Aorta (tissue), 5 donors: ENCODE measurements at regions not wholly inside any gene's neighbourhood (a gene's known extent, or its start where the extent isn't known, plus 50 kb on each side); places are given as distances from the start of the nearest gene placed in this dataset.

Source experiments
- ATAC-seq: fragments of 200-7000 bp; cut with Tn5 transposase; one replicate; pipeline ENCODE4 v1.9.1; 2022; ENCODE audit warnings: moderate library complexity; ENCODE audit not compliant: low FRiP score
- DNase-seq, 2 donors: peaks; one replicate each; pipeline ENCODE4 v3.0.0-alpha.2; 2020
- H3K27ac ChIP-seq, 2 donors: one replicate each; pipeline ENCODE4 v1.5.1; 2013; ENCODE audit warnings: low read length in 2 of 2, mild to moderate bottlenecking in 2 of 2, moderate library complexity in 2 of 2, control low read depth in 1 of 2, inconsistent platforms in 1 of 2, low read depth in 1 of 2
- H3K27me3 ChIP-seq, 2 donors: one replicate each; pipeline ENCODE4 v1.6.1; 2013; ENCODE audit warnings: control low read depth in 1 of 2, low read length in 1 of 2, mild to moderate bottlenecking in 1 of 2, moderate library complexity in 1 of 2; ENCODE audit not compliant: insufficient read depth in 2 of 2, control insufficient read depth in 1 of 2
- H3K36me3 ChIP-seq, 2 donors: one replicate each; pipeline ENCODE4 v1.6.1; 2013; ENCODE audit warnings: control low read depth in 1 of 2, low read length in 1 of 2, mild to moderate bottlenecking in 1 of 2; ENCODE audit not compliant: insufficient read depth in 2 of 2, control insufficient read depth in 1 of 2
- H3K4me1 ChIP-seq, 2 donors: one replicate each; pipeline ENCODE4 v1.6.1; 2013; ENCODE audit warnings: low read length in 2 of 2, control low read depth in 1 of 2, mild to moderate bottlenecking in 1 of 2, moderate library complexity in 1 of 2; ENCODE audit not compliant: insufficient read depth in 2 of 2, control insufficient read depth in 1 of 2
- H3K4me3 ChIP-seq, 2 donors: one replicate each; pipeline ENCODE4 v1.5.1; 2013; ENCODE audit warnings: low read length in 2 of 2, control low read depth in 1 of 2, mild to moderate bottlenecking in 1 of 2
- H3K9me3 ChIP-seq: one replicate; pipeline ENCODE4 v1.6.1; 2013; ENCODE audit warnings: mild to moderate bottlenecking, low read length; ENCODE audit not compliant: control insufficient read depth
- WGBS, 2 donors: extraction: QIAGEN DNeasy Blood & Tissue Kit; methylation state at CpG; one replicate each; pipeline ENCODE4 v1.1.7; 2013; 5-methylcytosine and 5-hydroxymethylcytosine counted together
- intact Hi-C, 2 donors: fragments of 100-400 bp; cut with DNase I; formaldehyde crosslinking; loops; one replicate each; pipeline versions ENCODE4 v1.14.2 to v1.15.0; 2022
- donor health status: healthy with polysubstance abuse.
- donor health status: Bipolar disorder and iron deficiency.
- donor health status: DM: no; HTN: no; CAD: no.
- donor health status: DM: no; HTN: no; CAD: no.
- donor health status: DM: yes; HTN: yes; CAD: no.

DNA sequence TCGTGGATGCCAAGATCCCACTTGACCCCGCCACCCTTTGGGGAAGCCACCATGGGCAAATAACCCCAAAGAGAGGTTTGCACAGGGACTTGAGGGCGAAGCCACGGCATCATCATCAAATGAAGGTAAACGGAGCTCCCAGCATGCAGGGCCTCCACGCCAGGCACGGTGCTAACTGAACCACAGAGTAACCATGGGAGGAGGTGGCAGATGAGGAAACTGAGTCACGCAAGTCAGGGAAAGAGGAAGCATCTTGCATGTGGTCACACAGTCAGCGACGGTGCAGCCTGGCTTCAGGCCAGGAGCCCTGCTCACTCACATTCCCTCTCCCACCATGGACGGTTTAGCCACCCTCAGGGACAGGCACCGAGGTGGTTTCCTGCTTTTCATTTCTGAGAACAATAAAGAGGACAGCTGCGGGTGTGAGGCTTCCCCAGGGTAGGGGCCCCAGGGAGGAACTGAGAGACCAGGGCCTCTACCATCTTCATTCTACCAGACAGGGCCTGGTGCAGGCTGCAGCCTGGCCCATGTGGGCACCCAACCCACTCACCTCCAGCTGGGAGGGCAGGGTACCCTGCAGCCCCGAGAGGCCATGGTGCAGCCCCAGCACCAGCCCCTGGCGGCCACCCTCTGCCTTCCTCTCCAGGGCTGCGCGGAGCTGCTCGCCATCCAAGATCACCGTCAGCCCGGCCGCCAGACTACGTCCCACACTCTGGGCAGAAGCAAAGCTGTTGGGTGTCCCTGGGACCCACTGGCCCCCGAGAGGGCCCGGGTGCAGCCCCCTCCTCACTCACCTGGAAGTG lies 78.3 kb downstream of the RMI2 start:
- Histone ChIP-seq H3K27ac (no peak overlapping the region), H3K4me3 (no peak overlapping the region), H3K36me3 (no peaks in the 10 kb centered on the region), H3K27me3 (no peaks in the 10 kb centered on the region), H3K4me1 (no peaks in the 10 kb centered on the region), H3K9me3 (no peaks in the 10 kb centered on the region)
- DNase-seq (no peak), ATAC-seq (no peak)
- intact Hi-C loops: no loop called here
- 88 to 89% methylated on average over 24 of the region's 24 CpGs for WGBS, 2 donors

DNA sequence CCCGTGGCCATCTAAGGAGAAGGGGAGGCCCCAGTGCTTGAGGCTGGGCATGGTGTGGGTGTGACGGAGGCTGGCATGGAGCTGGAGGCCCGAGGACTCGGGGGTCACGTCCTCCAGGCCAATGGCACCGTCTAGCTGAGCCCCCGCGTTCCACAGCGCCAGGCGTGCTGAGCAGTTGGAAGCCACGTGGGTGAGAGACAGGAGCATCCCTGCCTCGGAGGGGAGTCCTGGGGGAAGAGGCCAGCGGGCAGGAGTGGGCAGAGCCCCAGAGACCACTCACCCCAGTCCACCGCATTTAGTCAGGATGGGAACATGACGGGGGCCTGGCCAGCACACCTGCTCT lies 78.8 kb downstream of the RMI2 start:
- no peak for ATAC-seq
- Histone ChIP-seq H3K27ac (no peak overlapping the region), H3K9me3 (no peaks in the 10 kb centered on the region), H3K36me3 (no peaks in the 10 kb centered on the region), H3K4me1 (no peaks in the 10 kb centered on the region), H3K4me3 (no peak overlapping the region), H3K27me3 (no peaks in the 10 kb centered on the region)
- no peak for DNase-seq
- 92 to 95% methylated on average over 14 to 15 of the region's 15 CpGs for WGBS, 2 donors
- intact Hi-C loops: no loop called here

DNA sequence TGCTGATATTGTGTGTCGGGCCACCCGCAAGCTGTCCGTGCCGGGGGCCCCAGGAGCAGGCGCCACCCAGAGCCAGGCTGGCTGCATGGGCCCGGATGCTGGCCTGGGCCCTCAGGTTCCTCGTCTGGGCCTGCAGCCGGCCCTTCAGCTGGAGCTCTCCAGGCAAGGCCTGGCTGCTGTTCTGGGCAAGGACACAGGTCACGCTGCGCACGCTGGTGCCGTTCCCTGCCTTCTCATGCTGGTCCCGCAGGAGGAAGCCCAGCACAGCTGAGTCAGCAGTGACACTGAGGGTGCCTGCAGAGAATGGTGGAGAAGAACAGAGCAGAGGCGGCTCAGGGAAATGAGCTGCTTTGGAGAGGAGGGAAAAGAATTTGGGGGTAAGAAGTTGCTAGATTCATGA lies 79.9 kb downstream of the RMI2 start:
- H3K36me3 ChIP-seq: no peaks in the 10 kb centered on the region
- 83 to 92% methylated on average over 14 of the region's 14 CpGs for WGBS, 2 donors
- no peak overlapping the region for H3K4me3 ChIP-seq
- no peaks in the 10 kb centered on the region for H3K4me1 ChIP-seq
- H3K27ac ChIP-seq: no peak overlapping the region
- ATAC-seq: no peak
- intact Hi-C loops: no loop called here
- DNase-seq: no peak
- no peaks in the 10 kb centered on the region for H3K9me3 ChIP-seq
- H3K27me3 ChIP-seq: no peaks in the 10 kb centered on the region

DNA sequence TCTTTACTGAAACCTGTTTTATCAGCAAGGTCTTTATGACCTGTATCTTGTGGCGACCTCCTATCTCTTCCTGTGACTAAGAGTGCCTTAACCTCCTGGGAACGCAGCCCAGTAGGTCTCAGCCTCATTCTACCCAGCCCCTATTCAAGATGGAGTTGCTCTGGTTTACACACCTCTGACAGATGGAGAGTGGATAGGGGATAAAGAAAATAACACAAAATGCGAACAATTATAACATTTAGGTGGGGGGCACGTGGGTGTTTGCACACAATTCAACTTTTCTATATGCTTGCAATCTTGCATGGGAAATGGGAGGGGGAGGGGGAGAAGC lies 83.3 kb downstream of the RMI2 start:
- H3K9me3 ChIP-seq: peaks cover 2% of the 10 kb centered on the region

DNA sequence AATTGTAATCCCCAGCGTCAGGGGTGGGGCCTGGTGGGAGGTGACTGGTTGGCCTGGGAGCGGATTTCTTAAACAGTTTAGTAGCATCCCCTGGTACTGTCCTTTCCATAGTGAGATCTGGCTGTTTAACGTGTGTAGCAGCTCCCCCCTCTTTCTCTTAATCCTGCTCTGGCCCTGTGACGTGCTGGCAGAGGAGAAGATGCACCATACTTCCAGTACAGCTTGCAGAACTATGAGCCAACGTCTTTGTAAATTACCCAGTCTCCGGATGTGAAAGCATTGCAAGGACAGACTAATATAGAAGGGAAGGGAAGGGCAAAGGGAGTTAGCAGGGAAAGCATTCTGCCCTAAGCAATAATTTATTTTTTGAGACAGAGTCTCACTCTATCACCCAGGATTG lies 83.9 kb downstream of the RMI2 start:
- DNase-seq (no peak), ATAC-seq (no peak)
- WGBS, 2 donors: 64 to 66% methylated on average over 6 of the region's 6 CpGs
- peaks cover 2% of the 10 kb centered on the region for H3K9me3 ChIP-seq
- no peak overlapping the region for H3K4me3 ChIP-seq
- intact Hi-C loops: no loop called here
- no peaks in the 10 kb centered on the region for H3K27me3 ChIP-seq
- no peaks in the 10 kb centered on the region for H3K36me3 ChIP-seq
- H3K27ac ChIP-seq: no peak overlapping the region
- no peaks in the 10 kb centered on the region for H3K4me1 ChIP-seq

More for the DNA sequence above, 83.3 kb downstream of the RMI2 start:
- no peak overlapping the region for H3K4me3 ChIP-seq
- 65 to 75% methylated on average over 4 of the region's 4 CpGs for WGBS, 2 donors
- no peaks in the 10 kb centered on the region for H3K36me3 ChIP-seq
- no peak for DNase-seq
- ATAC-seq: no peak
- intact Hi-C loops: no loop called here
- H3K4me1 ChIP-seq: no peaks in the 10 kb centered on the region
- H3K27ac ChIP-seq: no peak overlapping the region
- no peaks in the 10 kb centered on the region for H3K27me3 ChIP-seq

DNA sequence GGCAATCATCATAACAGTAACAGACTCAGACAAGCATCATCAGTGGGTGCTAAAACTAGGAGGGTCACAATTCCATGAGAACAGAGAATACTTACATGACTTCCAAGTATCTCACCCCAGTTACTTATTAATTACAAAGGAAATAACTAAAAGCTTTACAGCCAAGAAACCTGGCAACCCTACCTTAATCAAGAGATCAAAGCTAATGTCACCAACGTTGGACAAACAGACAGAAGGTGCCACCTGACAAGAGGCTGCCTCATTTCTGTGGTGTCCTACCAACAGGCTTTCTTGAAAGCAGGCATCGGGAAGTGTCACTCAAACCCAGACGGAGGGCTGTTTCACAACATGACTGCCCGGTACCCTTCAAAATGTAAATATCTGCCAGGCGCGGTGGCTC lies 84.6 kb downstream of the RMI2 start:
- Histone ChIP-seq H3K36me3 (no peaks in the 10 kb centered on the region), H3K27me3 (no peaks in the 10 kb centered on the region), H3K4me3 (no peak overlapping the region), H3K4me1 (no peaks in the 10 kb centered on the region), H3K27ac (no peak overlapping the region), H3K9me3 (peaks cover 2% of the 10 kb centered on the region)
- WGBS, 2 donors: 85 to 87% methylated on average over 6 of the region's 6 CpGs
- intact Hi-C loops: no loop called here
- DNase-seq (no peak), ATAC-seq (no peak)

DNA sequence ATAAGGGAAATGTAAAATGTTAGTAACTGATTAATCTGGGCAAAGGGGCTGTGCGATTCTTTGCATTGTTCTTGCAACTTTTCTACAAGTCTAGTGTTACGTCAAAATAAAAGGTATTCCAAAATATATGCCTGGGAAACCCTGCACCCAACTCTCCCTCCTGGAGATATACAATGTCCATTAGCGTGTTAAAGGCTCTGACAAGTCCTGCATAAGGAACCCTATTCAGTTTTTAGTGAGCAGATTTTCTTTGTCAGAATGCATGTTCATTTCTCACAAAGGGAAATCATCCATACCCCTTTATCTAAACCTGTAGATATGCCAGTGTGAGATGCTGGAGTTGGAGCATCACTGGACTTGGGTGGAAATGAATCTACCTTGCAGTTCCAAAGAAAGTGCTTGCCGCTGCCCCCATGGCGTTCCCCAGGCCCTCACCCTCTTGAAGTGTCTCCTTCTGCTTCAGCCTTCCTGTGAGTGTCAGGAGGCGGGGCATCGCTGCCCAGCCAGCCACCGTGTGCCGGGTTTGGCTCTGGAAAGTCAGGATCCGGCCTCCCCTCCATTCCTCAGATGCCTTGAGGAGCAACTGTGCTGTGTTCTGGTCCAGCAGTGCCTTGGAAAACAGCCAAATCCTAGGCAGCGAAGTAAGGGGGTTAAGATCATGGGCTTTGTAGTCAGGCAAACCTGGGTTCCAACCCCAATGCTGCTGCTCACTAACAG lies 85.5 kb downstream of the RMI2 start:
- H3K4me1 ChIP-seq: no peaks in the 10 kb centered on the region
- intact Hi-C loops: no loop called here
- no peak overlapping the region for H3K27ac ChIP-seq
- no peak for DNase-seq
- 66% methylated on average over 11 of the region's 11 CpGs for WGBS, 2 donors
- no peaks in the 10 kb centered on the region for H3K27me3 ChIP-seq
- H3K9me3 ChIP-seq: peaks cover 2% of the 10 kb centered on the region
- H3K4me3 ChIP-seq: no peak overlapping the region
- H3K36me3 ChIP-seq: no peaks in the 10 kb centered on the region
- no peak for ATAC-seq

DNA sequence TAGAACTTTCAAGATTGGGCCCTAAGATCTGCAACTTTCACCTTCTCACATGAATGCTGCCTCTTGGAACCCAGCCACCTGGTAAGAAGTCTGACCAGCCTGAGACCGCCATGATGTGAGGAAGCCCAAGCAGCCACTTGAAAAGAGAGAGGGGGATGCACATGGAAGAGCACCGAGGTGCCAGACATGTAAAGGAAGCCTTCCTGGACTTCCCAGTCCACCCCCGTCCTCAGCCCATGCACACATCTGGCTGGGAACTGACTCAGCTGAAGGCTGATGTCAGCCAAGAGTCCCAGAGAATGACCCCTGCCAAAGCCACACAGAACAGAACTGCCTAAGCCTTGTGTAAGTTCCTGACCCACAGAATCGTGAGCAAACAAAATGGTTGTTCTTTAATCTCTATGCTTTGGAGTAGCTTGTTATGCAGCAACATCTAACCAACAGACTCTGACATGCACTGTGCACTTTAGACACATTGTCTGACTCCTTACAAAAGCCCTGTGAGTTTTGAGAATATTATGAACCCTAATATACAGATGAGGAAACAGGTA lies 86.7 kb downstream of the RMI2 start:
- H3K36me3 ChIP-seq: no peaks in the 10 kb centered on the region

DNA sequence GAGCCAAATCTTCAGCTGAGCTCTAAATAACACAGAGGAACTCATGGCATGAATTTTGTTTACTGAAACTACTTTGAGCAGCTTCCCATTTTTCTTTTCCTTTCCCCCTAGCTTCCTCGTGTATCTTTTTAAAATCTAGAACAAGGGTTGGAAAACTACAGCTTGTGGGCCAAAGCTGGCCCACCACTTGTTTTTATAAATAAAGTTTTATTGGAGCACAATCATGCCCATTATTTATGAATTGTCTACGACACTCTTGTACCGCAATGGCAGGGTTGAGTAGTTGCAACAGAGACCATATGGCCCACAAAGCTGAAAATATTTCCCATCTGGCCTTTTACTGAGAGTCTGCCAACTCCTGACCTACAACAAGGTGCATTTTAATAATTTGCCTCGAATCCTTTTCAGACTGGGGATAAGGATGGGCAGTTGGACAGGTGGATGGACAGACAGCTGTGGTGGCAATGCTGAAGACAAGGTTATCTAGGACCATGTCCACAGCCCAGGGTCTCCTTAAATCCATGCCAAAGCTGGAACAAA lies 87.7 kb downstream of the RMI2 start:
- no peak overlapping the region for H3K4me3 ChIP-seq
- no peaks in the 10 kb centered on the region for H3K27me3 ChIP-seq
- intact Hi-C loops: no loop called here
- WGBS, 2 donors: 78 to 87% methylated on average over 4 of the region's 4 CpGs
- no peaks in the 10 kb centered on the region for H3K36me3 ChIP-seq
- no peaks in the 10 kb centered on the region for H3K4me1 ChIP-seq
- DNase-seq (no peak), ATAC-seq (no peak)
- H3K9me3 ChIP-seq: peaks cover 2% of the 10 kb centered on the region
- no peak overlapping the region for H3K27ac ChIP-seq

More for the DNA sequence above, 86.7 kb downstream of the RMI2 start:
- Histone ChIP-seq H3K4me3 (no peak overlapping the region), H3K9me3 (peaks cover 2% of the 10 kb centered on the region), H3K27ac (no peak overlapping the region), H3K4me1 (no peaks in the 10 kb centered on the region), H3K27me3 (no peaks in the 10 kb centered on the region)
- intact Hi-C loops: no loop called here
- 83 to 85% methylated on average over 4 of the region's 4 CpGs for WGBS, 2 donors
- ATAC-seq (no peak), DNase-seq (no peak)
